Neural progenitor cell (in vitro differentiated cells): ENCODE measurements at regions not wholly inside any gene's neighbourhood (a gene's known extent, or its start where the extent isn't known, plus 50 kb on each side); places are given as distances from the start of the nearest gene placed in this dataset.

Experiments
- DNase-seq: peaks from one replicate; pipeline ENCODE4 v3.0.0-alpha.2; 2016; ENCODE audit warnings: low spot score
- H2AFZ ChIP-seq: fragments of 200-600 bp; sonication (generic); replicated peaks from 2 replicates; pipeline ENCODE4 v1.6.1; 2016; ENCODE audit warnings: antibody characterized with exemption
- H3F3A ChIP-seq: fragments of 200-600 bp; sonication (generic); 2 replicates; pipeline ENCODE4 v1.6.1; 2016; ENCODE audit warnings: antibody characterized with exemption, low read depth
- H3K27ac ChIP-seq: fragments of 200-600 bp; sonication (generic); 2 replicates; pipeline ENCODE4 v1.5.1; 2016; ENCODE audit warnings: mild to moderate bottlenecking
- H3K27me3 ChIP-seq: fragments of 200-600 bp; sonication (generic); 2 replicates; pipeline ENCODE4 v1.6.1; 2016; ENCODE audit warnings: mild to moderate bottlenecking, moderate library complexity
- H3K36me3 ChIP-seq: fragments of 200-600 bp; sonication (generic); 2 replicates; pipeline ENCODE4 v1.5.1; 2016
- H3K4me1 ChIP-seq: fragments of 200-600 bp; sonication (generic); 2 replicates; pipeline ENCODE4 v1.6.1; 2016; ENCODE audit warnings: mixed run types
- H3K4me2 ChIP-seq: fragments of 200-600 bp; sonication (generic); 2 replicates; pipeline ENCODE4 v1.6.1; 2016
- H3K4me3 ChIP-seq: fragments of 200-600 bp; sonication (generic); 2 replicates; pipeline ENCODE4 v1.5.1; 2016
- H3K79me2 ChIP-seq: fragments of 200-600 bp; sonication (generic); 2 replicates; pipeline ENCODE4 v1.6.1; 2016; ENCODE audit warnings: low read depth
- H3K9ac ChIP-seq: fragments of 200-600 bp; sonication (generic); 2 replicates; pipeline ENCODE4 v1.6.1; 2016
- H3K9me3 ChIP-seq: fragments of 200-600 bp; sonication (generic); 2 replicates; pipeline ENCODE4 v1.5.1; 2016; ENCODE audit warnings: low read depth
- H4K20me1 ChIP-seq: fragments of 200-600 bp; sonication (generic); 2 replicates; pipeline ENCODE4 v1.6.1; 2016; ENCODE audit warnings: low read depth
- H3K27ac Mint-ChIP-seq: 3 replicates; pipeline ENCODE4 v1.8.0; 2021; ENCODE audit warnings: mixed read lengths
- H3K27me3 Mint-ChIP-seq: 2 replicates; pipeline ENCODE4 v1.8.0; 2022; ENCODE audit warnings: low read depth, mild to moderate bottlenecking, inconsistent platforms, moderate library complexity, mixed read lengths; ENCODE audit not compliant: insufficient read depth
- H3K36me3 Mint-ChIP-seq: 3 replicates; pipeline ENCODE4 v1.8.0; 2021; ENCODE audit warnings: mixed read lengths
- H3K4me1 Mint-ChIP-seq: 3 replicates; pipeline ENCODE4 v1.8.0; 2021; ENCODE audit warnings: mixed read lengths
- H3K4me3 Mint-ChIP-seq: 3 replicates; pipeline ENCODE4 v1.8.0; 2021; ENCODE audit warnings: mild to moderate bottlenecking, moderate library complexity, mixed read lengths
- H3K9me3 Mint-ChIP-seq: 3 replicates; pipeline ENCODE4 v1.8.0; 2020; ENCODE audit warnings: mixed read lengths
- EZH2 ChIP-seq: fragments of 200-600 bp; sonication (generic); IDR thresholded peaks from 2 replicates; pipeline ENCODE4 v1.6.1; 2017; ENCODE audit warnings: antibody characterized with exemption, mild to moderate bottlenecking, moderate library complexity
- EZH2phosphoT487 ChIP-seq: fragments of 200-600 bp; sonication (generic); IDR thresholded peaks from 2 replicates; pipeline ENCODE4 v1.6.1; 2017; ENCODE audit warnings: antibody characterized with exemption
- TF ChIP-seq, protein P1 (sequence below): fragments of 200-600 bp; sonication (generic); IDR thresholded peaks from 2 replicates; pipeline ENCODE4 v1.5.1; 2017; ENCODE audit warnings: antibody characterized with exemption, mild to moderate bottlenecking

DNA sequence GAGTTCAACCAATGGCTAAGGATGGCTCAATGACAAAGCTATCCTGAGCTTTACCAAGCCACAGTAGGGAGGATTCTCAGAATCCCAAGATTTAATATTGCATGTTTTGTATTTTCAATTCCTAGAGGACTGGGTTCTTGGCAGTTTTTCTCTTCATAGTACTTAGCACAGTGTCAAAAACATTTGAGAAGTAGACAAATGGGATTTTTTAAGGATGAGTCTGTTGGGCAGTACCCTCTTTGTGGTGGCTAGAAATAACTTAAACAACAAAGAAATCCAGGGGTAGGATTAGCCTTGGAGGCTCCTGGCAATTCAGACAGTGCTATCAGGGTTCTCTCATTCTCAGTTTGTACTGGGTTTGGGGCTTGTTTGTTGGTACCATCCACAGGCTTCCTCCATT is 212.8 kb upstream of the RORA start:
- Histone ChIP-seq H2AFZ (no peak overlapping the region), H3F3A (no peaks in the 10 kb centered on the region), H4K20me1 (no peaks in the 10 kb centered on the region), H3K4me1 (peaks cover 5% of the 10 kb centered on the region), H3K27me3 (no peaks in the 10 kb centered on the region), H3K27ac (no peak overlapping the region), H3K4me3 (no peak overlapping the region), H3K9ac (no peak overlapping the region), H3K4me2 (no peak overlapping the region), H3K36me3 (no peaks in the 10 kb centered on the region), H3K9me3 (no peaks in the 10 kb centered on the region), H3K79me2 (no peaks in the 10 kb centered on the region)
- Mint-ChIP-seq H3K9me3 (no peaks in the 10 kb centered on the region), H3K4me3 (no peak overlapping the region), H3K4me1 (no peaks in the 10 kb centered on the region), H3K27ac (no peak overlapping the region), H3K27me3 (peaks cover 2% of the 10 kb centered on the region), H3K36me3 (no peaks in the 10 kb centered on the region)
- TF ChIP-seq EZH2 (no peak), EZH2phosphoT487 (no peak)
- TF ChIP-seq, protein P1, sequence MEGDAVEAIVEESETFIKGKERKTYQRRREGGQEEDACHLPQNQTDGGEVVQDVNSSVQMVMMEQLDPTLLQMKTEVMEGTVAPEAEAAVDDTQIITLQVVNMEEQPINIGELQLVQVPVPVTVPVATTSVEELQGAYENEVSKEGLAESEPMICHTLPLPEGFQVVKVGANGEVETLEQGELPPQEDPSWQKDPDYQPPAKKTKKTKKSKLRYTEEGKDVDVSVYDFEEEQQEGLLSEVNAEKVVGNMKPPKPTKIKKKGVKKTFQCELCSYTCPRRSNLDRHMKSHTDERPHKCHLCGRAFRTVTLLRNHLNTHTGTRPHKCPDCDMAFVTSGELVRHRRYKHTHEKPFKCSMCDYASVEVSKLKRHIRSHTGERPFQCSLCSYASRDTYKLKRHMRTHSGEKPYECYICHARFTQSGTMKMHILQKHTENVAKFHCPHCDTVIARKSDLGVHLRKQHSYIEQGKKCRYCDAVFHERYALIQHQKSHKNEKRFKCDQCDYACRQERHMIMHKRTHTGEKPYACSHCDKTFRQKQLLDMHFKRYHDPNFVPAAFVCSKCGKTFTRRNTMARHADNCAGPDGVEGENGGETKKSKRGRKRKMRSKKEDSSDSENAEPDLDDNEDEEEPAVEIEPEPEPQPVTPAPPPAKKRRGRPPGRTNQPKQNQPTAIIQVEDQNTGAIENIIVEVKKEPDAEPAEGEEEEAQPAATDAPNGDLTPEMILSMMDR = no peak
- DNase-seq = no peak

DNA sequence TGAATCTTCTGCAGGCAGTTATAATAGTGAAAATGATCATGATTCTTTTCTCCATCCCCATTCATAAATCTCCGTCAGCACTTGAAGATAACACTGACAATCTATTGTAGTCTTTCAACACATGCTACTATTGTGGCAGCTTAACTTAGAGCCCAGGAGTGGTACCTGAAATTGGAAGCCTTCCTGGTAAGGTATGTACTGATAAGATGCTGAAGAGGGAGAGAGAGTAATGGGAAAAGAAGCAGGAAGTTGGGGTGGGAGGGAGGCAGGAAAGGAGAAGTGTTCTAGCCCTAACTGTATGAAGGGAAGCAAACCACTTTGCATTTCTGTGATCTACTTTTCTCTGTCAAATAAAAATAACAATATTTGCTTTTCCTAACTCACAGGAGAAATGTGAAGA is 197.4 kb upstream of the RORA start:
- Histone ChIP-seq H3K4me1 (peaks cover 11% of the 10 kb centered on the region), H3K27me3 (no peaks in the 10 kb centered on the region), H2AFZ (peak overlapping the region; percentile 22), H3K79me2 (no peaks in the 10 kb centered on the region), H3K4me3 (no peak overlapping the region), H3K9me3 (no peaks in the 10 kb centered on the region), H3K4me2 (no peak overlapping the region), H3F3A (no peaks in the 10 kb centered on the region), H3K27ac (no peak overlapping the region), H3K36me3 (no peaks in the 10 kb centered on the region), H4K20me1 (no peaks in the 10 kb centered on the region), H3K9ac (no peak overlapping the region)
- DNase-seq = no peak
- no peak overlapping the region for H3K27ac Mint-ChIP-seq
- H3K4me3 Mint-ChIP-seq = no peak overlapping the region
- TF ChIP-seq EZH2 (no peak), EZH2phosphoT487 (no peak)
- TF ChIP-seq, protein P1 = no peak
- H3K4me1 Mint-ChIP-seq = no peaks in the 10 kb centered on the region
- H3K27me3 Mint-ChIP-seq = no peaks in the 10 kb centered on the region
- no peaks in the 10 kb centered on the region for H3K36me3 Mint-ChIP-seq
- H3K9me3 Mint-ChIP-seq = no peaks in the 10 kb centered on the region

DNA sequence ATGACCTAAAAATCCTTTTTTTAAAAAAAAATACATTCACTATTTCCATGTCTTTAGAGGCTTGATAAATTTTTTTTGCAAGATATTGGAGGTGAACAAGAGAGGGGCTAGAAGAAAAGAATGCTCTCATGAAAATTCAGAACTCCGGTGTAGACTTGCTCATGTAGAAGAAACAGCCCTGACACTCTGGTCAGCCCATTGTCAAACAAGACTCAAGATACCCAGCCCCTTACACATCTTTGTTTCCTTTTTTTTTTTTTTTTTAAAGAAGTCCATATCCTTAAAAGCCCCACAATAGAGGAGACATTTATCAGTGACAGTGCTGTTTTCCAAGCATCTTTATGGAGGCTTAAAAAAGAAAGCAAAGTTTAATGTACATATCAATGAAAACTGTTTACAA is 196.8 kb upstream of the RORA start:
- Mint-ChIP-seq H3K36me3 (no peaks in the 10 kb centered on the region), H3K27ac (no peak overlapping the region), H3K4me3 (no peak overlapping the region), H3K4me1 (no peaks in the 10 kb centered on the region), H3K27me3 (no peaks in the 10 kb centered on the region), H3K9me3 (no peaks in the 10 kb centered on the region)
- Histone ChIP-seq H3K27me3 (no peaks in the 10 kb centered on the region), H3K36me3 (no peaks in the 10 kb centered on the region), H3F3A (no peaks in the 10 kb centered on the region), H4K20me1 (no peaks in the 10 kb centered on the region), H3K79me2 (no peaks in the 10 kb centered on the region), H3K4me1 (peaks cover 11% of the 10 kb centered on the region), H3K9ac (no peak overlapping the region), H2AFZ (peak overlapping the region; percentile 22), H3K9me3 (no peaks in the 10 kb centered on the region), H3K27ac (no peak overlapping the region), H3K4me3 (no peak overlapping the region), H3K4me2 (no peak overlapping the region)
- no peak for DNase-seq
- TF ChIP-seq EZH2phosphoT487 (no peak), EZH2 (no peak)
- TF ChIP-seq, protein P1 = no peak

DNA sequence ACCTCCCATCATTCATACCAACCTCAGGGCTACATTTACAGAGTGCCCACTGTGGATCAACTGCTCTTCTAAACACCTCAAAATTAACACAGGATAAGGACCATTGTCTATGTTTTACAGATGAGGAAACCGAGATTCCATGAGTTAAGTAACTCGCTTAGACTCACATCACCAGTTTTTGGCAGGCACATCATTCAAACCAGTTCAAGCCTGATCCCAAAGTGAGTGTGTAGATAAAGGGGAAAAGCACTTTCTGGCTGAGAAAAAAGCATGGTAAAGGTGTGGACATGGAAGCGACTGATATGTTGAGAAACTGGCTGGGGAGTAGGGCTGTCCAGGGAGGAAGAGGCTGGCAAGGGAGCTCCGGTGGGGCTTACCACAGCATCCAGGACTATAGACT is 193.7 kb upstream of the RORA start:
- H2AFZ ChIP-seq = no peak overlapping the region
- no peak overlapping the region for H3K27ac ChIP-seq
- H3K9ac ChIP-seq = no peak overlapping the region
- TF ChIP-seq, protein P1 = no peak
- TF ChIP-seq EZH2 (no peak), EZH2phosphoT487 (no peak)
- no peaks in the 10 kb centered on the region for H3F3A ChIP-seq
- H3K9me3 ChIP-seq = no peaks in the 10 kb centered on the region
- DNase-seq = no peak
- no peaks in the 10 kb centered on the region for H4K20me1 ChIP-seq
- H3K36me3 ChIP-seq = no peaks in the 10 kb centered on the region
- no peaks in the 10 kb centered on the region for H3K27me3 Mint-ChIP-seq
- no peaks in the 10 kb centered on the region for H3K36me3 Mint-ChIP-seq
- no peaks in the 10 kb centered on the region for H3K27me3 ChIP-seq
- H3K27ac Mint-ChIP-seq = no peak overlapping the region
- no peak overlapping the region for H3K4me3 ChIP-seq
- H3K9me3 Mint-ChIP-seq = no peaks in the 10 kb centered on the region
- H3K4me2 ChIP-seq = no peak overlapping the region
- peaks cover 11% of the 10 kb centered on the region for H3K4me1 ChIP-seq
- no peaks in the 10 kb centered on the region for H3K79me2 ChIP-seq
- no peaks in the 10 kb centered on the region for H3K4me1 Mint-ChIP-seq
- no peak overlapping the region for H3K4me3 Mint-ChIP-seq
